ENCODE measurements at regions not wholly inside any gene's neighbourhood (a gene's known extent, or its start where the extent isn't known, plus 50 kb on each side); places are given as distances from the start of the nearest gene placed in this dataset.
"Not testable (repeated sequence)": the region's sequence is repeated elsewhere in the genome, so short reads cannot be mapped to it uniquely, and the experiment has no call there.

DNA sequence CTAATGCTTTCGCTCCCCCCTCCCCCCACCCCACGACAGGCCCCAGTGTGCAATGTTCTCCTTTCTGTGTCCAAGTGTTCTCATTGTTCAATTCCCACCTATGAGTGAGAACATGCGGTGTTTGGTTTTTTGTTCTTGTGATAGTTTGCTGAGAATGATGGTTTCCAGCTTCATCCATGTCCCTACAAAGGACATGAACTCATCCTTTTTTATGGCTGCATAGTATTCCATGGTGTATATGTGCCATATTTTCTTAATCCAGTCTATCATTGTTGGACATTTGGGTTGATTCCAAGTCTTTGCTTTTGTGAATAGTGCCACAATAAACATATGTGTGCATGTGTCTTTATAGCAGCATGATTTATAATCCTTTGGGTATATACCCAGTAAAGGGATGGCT is 58.5 kb upstream of the HUNK start:
- not testable (repeated sequence) for TF ChIP-seq EZH2 (IDR thresholded peaks at IDR 0.05; ENCODE audit: insufficient read depth, poor library complexity, severe bottlenecking); EZH2phosphoT487 (IDR thresholded peaks at IDR 0.05; ENCODE audit: insufficient read depth, low read depth)
